ENCODE measurements at regions not wholly inside any gene's neighbourhood (a gene's known extent, or its start where the extent isn't known, plus 50 kb on each side); places are given as distances from the start of the nearest gene placed in this dataset.

- TF ChIP-seq CTCF (IDR thresholded peaks at IDR 0.05) (no peak), POLR2A (IDR thresholded peaks at IDR 0.05) (no peak)
Measured at GRCh38 chr14:83470466-83470865, 1936.8 kb upstream of the SEL1L start.

Data from prostate gland (tissue), 2 donors.